HUES48 (cell line): ENCODE measurements at regions not wholly inside any gene's neighbourhood (a gene's known extent, or its start where the extent isn't known, plus 50 kb on each side); places are given as distances from the start of the nearest gene placed in this dataset.

Experiments
- H3K27ac ChIP-seq: one replicate; pipeline ENCODE4 v1.7.0; 2013; ENCODE audit warnings: low read depth, low read length, inconsistent platforms
- H3K27me3 ChIP-seq: 2 replicates; pipeline ENCODE4 v1.6.1; 2013; ENCODE audit warnings: mild to moderate bottlenecking, low read length; ENCODE audit not compliant: control insufficient read depth, insufficient read depth
- H3K36me3 ChIP-seq: 2 replicates; pipeline ENCODE4 v1.6.1; 2013; ENCODE audit warnings: low read length; ENCODE audit not compliant: control insufficient read depth, insufficient read depth
- H3K4me1 ChIP-seq: 2 replicates; pipeline ENCODE4 v1.6.1; 2013; ENCODE audit warnings: mild to moderate bottlenecking, low read length; ENCODE audit not compliant: control insufficient read depth, insufficient read depth
- H3K4me3 ChIP-seq: 2 replicates; pipeline ENCODE4 v1.5.1; 2013; ENCODE audit warnings: mild to moderate bottlenecking, low read depth, low read length
- H3K9ac ChIP-seq: 2 replicates; pipeline ENCODE4 v1.6.1; 2013; ENCODE audit warnings: mild to moderate bottlenecking, low read depth, low read length, moderate library complexity
- H3K9me3 ChIP-seq: 2 replicates; pipeline ENCODE4 v1.6.1; 2013; ENCODE audit warnings: low read length; ENCODE audit not compliant: control insufficient read depth, insufficient read depth

- Histone ChIP-seq H3K36me3 (peaks cover 25% of the 10 kb centered on the region), H3K9ac (no peak overlapping the region), H3K4me3 (peak overlapping the region; percentile 28; the same call in 1 of the 2 replicates), H3K27me3 (no peaks in the 10 kb centered on the region), H3K4me1 (peaks cover 29% of the 10 kb centered on the region), H3K9me3 (no peaks in the 10 kb centered on the region), H3K27ac (peak overlapping the region; percentile 84)
These were observed 52.6 kb downstream of the TCF20 start for GRCh38 chr22:42217752-42218280.

GRCh38 chr22:42217019-42217751, 53.3 kb downstream of the TCF20 start:
- no peaks in the 10 kb centered on the region for H3K27me3 ChIP-seq
- H3K4me1 ChIP-seq = peaks cover 29% of the 10 kb centered on the region
- H3K27ac ChIP-seq = peak overlapping the region; percentile 84
- H3K9me3 ChIP-seq = no peaks in the 10 kb centered on the region
- peak overlapping the region; percentile 28; the same call in 1 of the 2 replicates for H3K4me3 ChIP-seq
- no peak overlapping the region for H3K9ac ChIP-seq
- H3K36me3 ChIP-seq = peaks cover 31% of the 10 kb centered on the region

- peaks cover 29% of the 10 kb centered on the region for H3K4me1 ChIP-seq
- no peak overlapping the region for H3K27ac ChIP-seq
- H3K9ac ChIP-seq = no peak overlapping the region
- no peaks in the 10 kb centered on the region for H3K9me3 ChIP-seq
- peaks cover 55% of the 10 kb centered on the region for H3K36me3 ChIP-seq
- no peaks in the 10 kb centered on the region for H3K27me3 ChIP-seq
- H3K4me3 ChIP-seq = no peak overlapping the region
These were observed 55.6 kb downstream of the TCF20 start for GRCh38 chr22:42214633-42215415.

GRCh38 chr22:42208362-42208761, 62.1 kb downstream of the TCF20 start:
- Histone ChIP-seq H3K9me3 (no peaks in the 10 kb centered on the region), H3K27me3 (no peaks in the 10 kb centered on the region), H3K4me1 (peaks cover 7% of the 10 kb centered on the region; the same call in 1 of the 2 replicates), H3K27ac (no peak overlapping the region), H3K9ac (no peak overlapping the region), H3K4me3 (no peak overlapping the region), H3K36me3 (peaks cover 49% of the 10 kb centered on the region)

GRCh38 chr22:42207918-42208317, 62.5 kb downstream of the TCF20 start:
- H3K36me3 ChIP-seq = peaks cover 45% of the 10 kb centered on the region
- H3K9ac ChIP-seq = no peak overlapping the region
- no peak overlapping the region for H3K27ac ChIP-seq
- no peaks in the 10 kb centered on the region for H3K9me3 ChIP-seq
- peaks cover 8% of the 10 kb centered on the region; the same call in 1 of the 2 replicates for H3K4me1 ChIP-seq
- H3K4me3 ChIP-seq = no peak overlapping the region
- H3K27me3 ChIP-seq = no peaks in the 10 kb centered on the region

- H3K4me3 ChIP-seq = no peak overlapping the region
These were observed 66.8 kb downstream of the TCF20 start for GRCh38 chr22:42203609-42204008.

GRCh38 chr22:42202669-42203068, 67.8 kb downstream of the TCF20 start:
- no peaks in the 10 kb centered on the region for H3K9me3 ChIP-seq
- H3K36me3 ChIP-seq = peaks cover 10% of the 10 kb centered on the region

More at GRCh38 chr22:42203609-42204008, 66.8 kb downstream of the TCF20 start:
- Histone ChIP-seq H3K36me3 (peaks cover 10% of the 10 kb centered on the region), H3K9ac (no peak overlapping the region), H3K4me1 (peaks cover 8% of the 10 kb centered on the region; the same call in 1 of the 2 replicates), H3K9me3 (no peaks in the 10 kb centered on the region), H3K27me3 (no peaks in the 10 kb centered on the region), H3K27ac (no peak overlapping the region)

GRCh38 chr22:42202048-42202447, 68.4 kb downstream of the TCF20 start:
- Histone ChIP-seq H3K9me3 (no peaks in the 10 kb centered on the region), H3K4me1 (peaks cover 8% of the 10 kb centered on the region; the same call in 1 of the 2 replicates), H3K27me3 (no peaks in the 10 kb centered on the region), H3K4me3 (no peak overlapping the region), H3K9ac (no peak overlapping the region), H3K36me3 (peaks cover 10% of the 10 kb centered on the region), H3K27ac (no peak overlapping the region)

More at GRCh38 chr22:42202669-42203068, 67.8 kb downstream of the TCF20 start:
- Histone ChIP-seq H3K27me3 (no peaks in the 10 kb centered on the region), H3K9ac (no peak overlapping the region), H3K4me3 (no peak overlapping the region), H3K27ac (no peak overlapping the region), H3K4me1 (peaks cover 8% of the 10 kb centered on the region; the same call in 1 of the 2 replicates)

GRCh38 chr22:42199025-42199424, 68.4 kb upstream of the CYP2D6 start:
- peaks cover 8% of the 10 kb centered on the region; the same call in 1 of the 2 replicates for H3K4me1 ChIP-seq
- no peaks in the 10 kb centered on the region for H3K9me3 ChIP-seq
- H3K36me3 ChIP-seq = peaks cover 5% of the 10 kb centered on the region; the same call in 1 of the 2 replicates
- H3K27ac ChIP-seq = no peak overlapping the region
- H3K9ac ChIP-seq = no peak overlapping the region
- H3K4me3 ChIP-seq = no peak overlapping the region
- H3K27me3 ChIP-seq = no peaks in the 10 kb centered on the region

- Histone ChIP-seq H3K27ac (no peak overlapping the region), H3K27me3 (no peaks in the 10 kb centered on the region), H3K4me1 (peaks cover under 1% of the 10 kb centered on the region; the same call in 1 of the 2 replicates), H3K9me3 (no peaks in the 10 kb centered on the region), H3K9ac (no peak overlapping the region), H3K4me3 (no peak overlapping the region), H3K36me3 (peaks cover 5% of the 10 kb centered on the region; the same call in 1 of the 2 replicates)
These were observed 67.6 kb upstream of the CYP2D6 start for GRCh38 chr22:42198226-42198625.
